Endothelial cell of umbilical vein (primary cell): ENCODE measurements at regions not wholly inside any gene's neighbourhood (a gene's known extent, or its start where the extent isn't known, plus 50 kb on each side); places are given as distances from the start of the nearest gene placed in this dataset.

Experiments used
- BruUV-seq: library from RNA; stranded (reverse); fragments of 400-500 nt; replicated peaks from 2 replicates; lab custom pipeline; 2021; lab: Mats Ljungman, UMichigan
- CTCF ChIA-PET: fragments of 300-600, 350-600 bp; sonication (Branson Sonifier 250); formaldehyde crosslinking; loops from one replicate; lab custom pipeline; 2021; ENCODE audit warnings: antibody characterized with exemption, inconsistent platforms; lab: Charles Lee
- POLR2A ChIA-PET: fragments of 300-600, 350-600 bp; sonication (Branson Sonifier 250); formaldehyde crosslinking; loops from one replicate; lab custom pipeline; 2021; ENCODE audit warnings: antibody characterized with exemption, inconsistent platforms; lab: Charles Lee
- DNase-seq: peaks from one replicate; pipeline ENCODE4 v3.0.0-alpha.2; 2011; ENCODE audit warnings: low read depth, low spot score
- FAIRE-seq: peaks from 2 replicates; lab custom pipeline; 2011; peaks lifted over from hg19 to GRCh38; lab: Jason Lieb, UNC
- H2AFZ ChIP-seq: 2 replicates; pipeline ENCODE4 v1.6.0; 2012; ENCODE audit warnings: low read depth, low read length, control low read depth, inconsistent platforms
- H3K27ac ChIP-seq: 2 replicates; pipeline ENCODE4 v1.5.1; 2011; ENCODE audit warnings: low read depth, mild to moderate bottlenecking, control low read depth, low read length, moderate library complexity; ENCODE audit not compliant: insufficient read depth
- H3K27me3 ChIP-seq, 2 experiments: 2 replicates each; pipeline versions ENCODE4 v1.6.0 to v1.6.1; 2011; ENCODE audit warnings: low read length in 2 of 2, mixed read lengths in 1 of 2; ENCODE audit not compliant: control insufficient read depth in 2 of 2, insufficient read depth in 2 of 2
- H3K36me3 ChIP-seq, 2 experiments: 2 replicates in 1 of 2; 3 replicates in 1 of 2; pipeline ENCODE4 v1.5.1; 2011; ENCODE audit warnings: low read length in 2 of 2, mild to moderate bottlenecking in 1 of 2, moderate library complexity in 1 of 2; ENCODE audit not compliant: control insufficient read depth in 2 of 2, insufficient read depth in 2 of 2; ENCODE audit errors: extremely low read depth in 1 of 2
- H3K4me1 ChIP-seq: 3 replicates; pipeline ENCODE4 v1.5.1; 2011; ENCODE audit warnings: mild to moderate bottlenecking, low read length; ENCODE audit not compliant: control insufficient read depth, insufficient read depth; ENCODE audit errors: extremely low read depth
- H3K4me2 ChIP-seq: 2 replicates; pipeline ENCODE4 v1.6.1; 2011; ENCODE audit warnings: low read length, control low read depth, mixed read lengths; ENCODE audit not compliant: insufficient read depth
- H3K4me3 ChIP-seq, 3 experiments: fragments of 200-600 bp in 1 of 3; sonication (generic), shearing (Covaris generic) in 1 of 3; replicated peaks in 1 of 3; 2 replicates each; pipeline ENCODE4 v1.5.1; 2011 to 2016; ENCODE audit warnings: control low read depth in 3 of 3, low read length in 3 of 3, mild to moderate bottlenecking in 2 of 3, inconsistent platforms in 1 of 3, low read depth in 1 of 3, moderate library complexity in 1 of 3; ENCODE audit not compliant: insufficient read depth in 1 of 3
- H3K79me2 ChIP-seq: 2 replicates; pipeline ENCODE4 v1.6.0; 2012; ENCODE audit warnings: low read length, inconsistent platforms; ENCODE audit not compliant: control insufficient read depth, insufficient read depth
- H3K9ac ChIP-seq: replicated peaks from 2 replicates; pipeline ENCODE3; 2011; ENCODE audit warnings: low read length, control low read depth; ENCODE audit not compliant: insufficient read depth; ENCODE audit errors: extremely low read depth
- H3K9me1 ChIP-seq: replicated peaks from 3 replicates; pipeline ENCODE4 v1.6.0; 2011; ENCODE audit warnings: mild to moderate bottlenecking, low read length; ENCODE audit not compliant: control insufficient read depth, insufficient read depth; ENCODE audit errors: extremely low read depth
- H3K9me3 ChIP-seq: replicated peaks from 2 replicates; pipeline ENCODE4 v1.5.1; 2012; ENCODE audit warnings: low read length, inconsistent platforms; ENCODE audit not compliant: control insufficient read depth, insufficient read depth
- H4K20me1 ChIP-seq: replicated peaks from 2 replicates; pipeline ENCODE3; 2011; ENCODE audit warnings: mild to moderate bottlenecking, low read length; ENCODE audit not compliant: control insufficient read depth, insufficient read depth; ENCODE audit errors: extremely low read depth
- CTCF ChIP-seq, 2 donors: IDR thresholded peaks; 1 replicate in 1 of 2; 2 replicates in 1 of 2; pipeline ENCODE4 v1.5.1; 2011; ENCODE audit warnings: low read length in 2 of 2, mild to moderate bottlenecking in 2 of 2, moderate library complexity in 2 of 2, control low read depth in 1 of 2, inconsistent platforms in 1 of 2, low read depth in 1 of 2; ENCODE audit not compliant: insufficient read depth in 1 of 2; ENCODE audit errors: extremely low read depth in 1 of 2
- EZH2 ChIP-seq: IDR thresholded peaks from 2 replicates; pipeline ENCODE4 v1.6.1; 2012; ENCODE audit warnings: borderline replicate concordance, low read depth, mild to moderate bottlenecking, moderate library complexity, low read length, inconsistent platforms; ENCODE audit not compliant: severe bottlenecking
- FOS ChIP-seq: IDR thresholded peaks from 2 replicates; pipeline ENCODE4 v1.6.1; 2011; ENCODE audit warnings: mild to moderate bottlenecking, low read length, moderate library complexity, borderline replicate concordance; ENCODE audit not compliant: insufficient read depth
- GATA2 ChIP-seq: IDR thresholded peaks from 2 replicates; pipeline ENCODE4 v1.7.0; 2011; ENCODE audit warnings: low read depth, mild to moderate bottlenecking, moderate library complexity, mixed read lengths, low read length; ENCODE audit not compliant: insufficient read length, insufficient read depth
- JUN ChIP-seq: IDR thresholded peaks from 2 replicates; pipeline ENCODE4 v1.6.1; 2011; ENCODE audit warnings: borderline replicate concordance, low read depth; ENCODE audit not compliant: insufficient read length, insufficient read depth
- MAX ChIP-seq: IDR thresholded peaks from 2 replicates; pipeline ENCODE4 v1.6.1; 2011; ENCODE audit not compliant: insufficient read depth, insufficient read length
- MYC ChIP-seq: IDR thresholded peaks from one replicate; pipeline ENCODE4 v1.6.1; 2011; ENCODE audit warnings: mild to moderate bottlenecking, low read depth, low read length
- POLR2A ChIP-seq: IDR thresholded peaks from 2 replicates; pipeline ENCODE4 v1.6.1; 2012; ENCODE audit warnings: low read depth, mild to moderate bottlenecking, control low read depth, low read length
- POLR2AphosphoS5 ChIP-seq: IDR thresholded peaks from 2 replicates; pipeline ENCODE4 v1.6.1; 2012; ENCODE audit warnings: low read depth, mild to moderate bottlenecking, control low read depth, low read length, moderate library complexity; ENCODE audit not compliant: insufficient read depth
- dilution Hi-C: fragments of 300-500 bp; cut with MboI; formaldehyde crosslinking; loops from one replicate; pipeline ENCODE4 v1.15.0; 2019; ENCODE audit warnings: low sequenced_read_pairs; ENCODE audit not compliant: extremely low pct_ligation_motif_present
- intact Hi-C: fragments of 100-400 bp; cut with micrococcal nuclease; formaldehyde crosslinking; loops from one replicate; pipeline ENCODE4 v1.10.0; 2022

GRCh38 chr2:114346658-114347057, 95.8 kb upstream of the DPP10 start:
- Histone ChIP-seq H3K4me2 (no peak overlapping the region), H3K27ac (no peak overlapping the region), H4K20me1 (no peaks in the 10 kb centered on the region), H3K36me3 (no peaks in the 10 kb centered on the region), H3K79me2 (no peaks in the 10 kb centered on the region), H3K4me1 (no peaks in the 10 kb centered on the region), H3K9ac (no peak overlapping the region), H3K27me3 (no peaks in the 10 kb centered on the region), H3K9me1 (no peaks in the 10 kb centered on the region), H3K4me3 (no peak overlapping the region), H2AFZ (no peak overlapping the region), H3K9me3 (no peaks in the 10 kb centered on the region)
- intact Hi-C loops = no loop called here
- CTCF ChIA-PET = no interaction called here
- POLR2A ChIA-PET = no interaction called here
- BruUV-seq = no TSS peak
- no peak for TF ChIP-seq MYC
- TF ChIP-seq CTCF (IDR thresholded peaks at IDR 0.05; ENCODE audit: extremely low read depth in 1 of 2, insufficient read depth in 1 of 2, low read depth in 1 of 2, low read length in 2 of 2) = no peak
- no peak for TF ChIP-seq MAX
- TF ChIP-seq GATA2 = no peak
- no peak for TF ChIP-seq EZH2
- TF ChIP-seq POLR2A = no peak
- no peak for TF ChIP-seq FOS
- no peak for TF ChIP-seq POLR2AphosphoS5
- TF ChIP-seq JUN = no peak
- dilution Hi-C loops = no loop called here
- DNase-seq = no peak
- FAIRE-seq = no peak
